SU-DHL-6 (cell line): ENCODE measurements at regions not wholly inside any gene's neighbourhood (a gene's known extent, or its start where the extent isn't known, plus 50 kb on each side); places are given as distances from the start of the nearest gene placed in this dataset.

Source experiments
- H2AFZ ChIP-seq: fragments of 200-600 bp; sonication (generic); 2 replicates; pipeline ENCODE4 v1.6.1; 2014; ENCODE audit warnings: low read depth, mild to moderate bottlenecking, moderate library complexity, mixed read lengths, antibody characterized with exemption, low read length; ENCODE audit not compliant: severe bottlenecking
- H3F3A ChIP-seq: fragments of 200-600 bp; shearing (Covaris generic); 2 replicates; pipeline ENCODE4 v1.6.0; 2016; ENCODE audit warnings: antibody characterized with exemption, mild to moderate bottlenecking; ENCODE audit not compliant: insufficient read depth
- H3K27ac ChIP-seq: fragments of 200-600 bp; sonication (generic); 2 replicates; pipeline ENCODE4 v1.5.1; 2016; ENCODE audit warnings: low read depth, mild to moderate bottlenecking, low read length, moderate library complexity, mixed read lengths
- H3K27me3 ChIP-seq: fragments of 200-600 bp; sonication (generic), shearing (Covaris generic); 2 replicates; pipeline ENCODE4 v1.6.0; 2014; ENCODE audit warnings: mild to moderate bottlenecking, low read length
- H3K36me3 ChIP-seq: fragments of 200-600 bp; sonication (generic); 2 replicates; pipeline ENCODE4 v1.6.1; 2014; ENCODE audit warnings: mild to moderate bottlenecking, low read length, mixed read lengths
- H3K4me2 ChIP-seq: fragments of 300-600, 200-600 bp; shearing (Covaris generic), sonication (generic); 2 replicates; pipeline ENCODE4 v1.6.0; 2014; ENCODE audit warnings: low read length, low read depth, mild to moderate bottlenecking; ENCODE audit not compliant: poor library complexity, severe bottlenecking
- H3K4me3 ChIP-seq: fragments of 200-600 bp; sonication (generic); 2 replicates; pipeline ENCODE4 v1.5.1; 2014; ENCODE audit warnings: antibody characterized with exemption, low read length, mild to moderate bottlenecking, mixed read lengths; ENCODE audit not compliant: insufficient read depth, poor library complexity, severe bottlenecking
- H3K79me2 ChIP-seq: fragments of 200-600 bp; sonication (generic); 2 replicates; pipeline ENCODE4 v1.6.1; 2014; ENCODE audit warnings: mild to moderate bottlenecking, low read length, moderate library complexity; ENCODE audit not compliant: insufficient read depth
- H3K9ac ChIP-seq: fragments of 200-600 bp; sonication (generic); 2 replicates; pipeline ENCODE4 v1.7.0; 2014; ENCODE audit warnings: mild to moderate bottlenecking, low read length
- H3K9me2 ChIP-seq: fragments of 200-600 bp; sonication (generic); replicated peaks from 2 replicates; pipeline ENCODE4 v1.6.1; 2014; ENCODE audit warnings: low read length; ENCODE audit not compliant: insufficient read depth
- H3K9me3 ChIP-seq: fragments of 200-600 bp; sonication (generic); 2 replicates; pipeline ENCODE4 v1.6.1; 2014; ENCODE audit warnings: low read length, mixed read lengths; ENCODE audit not compliant: insufficient read depth
- H4K20me1 ChIP-seq: fragments of 200-600 bp; sonication (generic); 2 replicates; pipeline ENCODE4 v1.6.1; 2014; ENCODE audit warnings: low read depth, mild to moderate bottlenecking, antibody characterized with exemption, low read length, moderate library complexity, mixed read lengths
- CTCF ChIP-seq: fragments of 200-600 bp; sonication (generic); IDR thresholded peaks from one replicate; pipeline ENCODE4 v1.5.1; 2017; ENCODE audit warnings: antibody characterized with exemption, mild to moderate bottlenecking, low read length, moderate library complexity; ENCODE audit not compliant: insufficient read depth, poor library complexity, severe bottlenecking
- EZH2phosphoT487 ChIP-seq: fragments of 200-600 bp; sonication (generic), shearing (Covaris generic); conservative IDR thresholded peaks from 2 replicates; pipeline ENCODE4 v1.6.1; 2018; ENCODE audit warnings: mild to moderate bottlenecking, antibody characterized with exemption, low read length, moderate library complexity, mixed read lengths

- Histone ChIP-seq H4K20me1 (no peaks in the 10 kb centered on the region), H3K4me2 (no peak overlapping the region), H3K4me3 (no peak overlapping the region), H3K27ac (no peak overlapping the region), H3K9me3 (no peaks in the 10 kb centered on the region), H3F3A (no peaks in the 10 kb centered on the region), H3K9me2 (no peaks in the 10 kb centered on the region), H3K27me3 (no peaks in the 10 kb centered on the region), H3K79me2 (no peaks in the 10 kb centered on the region), H3K36me3 (no peaks in the 10 kb centered on the region), H2AFZ (no peak overlapping the region), H3K9ac (no peak overlapping the region)
- no peak for TF ChIP-seq EZH2phosphoT487
- no peak for TF ChIP-seq CTCF
Observed at GRCh38 chr7:106570146-106570545, 90.8 kb downstream of the CCDC71L start.

- no peaks in the 10 kb centered on the region for H3F3A ChIP-seq
- H3K79me2 ChIP-seq = no peaks in the 10 kb centered on the region
- no peak overlapping the region for H3K9ac ChIP-seq
- no peaks in the 10 kb centered on the region for H4K20me1 ChIP-seq
- H3K36me3 ChIP-seq = no peaks in the 10 kb centered on the region
- H3K27me3 ChIP-seq = no peaks in the 10 kb centered on the region
- H3K9me3 ChIP-seq = no peaks in the 10 kb centered on the region
- no peak overlapping the region for H3K4me3 ChIP-seq
- H3K9me2 ChIP-seq = no peaks in the 10 kb centered on the region
- no peak overlapping the region for H2AFZ ChIP-seq
- no peak overlapping the region for H3K27ac ChIP-seq
- TF ChIP-seq EZH2phosphoT487 (no peak), CTCF (no peak)
- no peak overlapping the region for H3K4me2 ChIP-seq
Observed at GRCh38 chr7:106569500-106569929, 91.4 kb downstream of the CCDC71L start.

- no peak overlapping the region for H3K4me3 ChIP-seq
- H3K9me3 ChIP-seq = no peaks in the 10 kb centered on the region
- H4K20me1 ChIP-seq = no peaks in the 10 kb centered on the region
- no peaks in the 10 kb centered on the region for H3F3A ChIP-seq
- no peaks in the 10 kb centered on the region for H3K27me3 ChIP-seq
- no peaks in the 10 kb centered on the region for H3K9me2 ChIP-seq
- no peak overlapping the region for H3K27ac ChIP-seq
- no peaks in the 10 kb centered on the region for H3K36me3 ChIP-seq
- no peak overlapping the region for H2AFZ ChIP-seq
- no peak overlapping the region for H3K9ac ChIP-seq
- no peaks in the 10 kb centered on the region for H3K79me2 ChIP-seq
- H3K4me2 ChIP-seq = no peak overlapping the region
- no peak for TF ChIP-seq CTCF
- no peak for TF ChIP-seq EZH2phosphoT487
Observed at GRCh38 chr7:106568680-106569499, 92.1 kb downstream of the CCDC71L start.
